ENCODE measurements at regions not wholly inside any gene's neighbourhood (a gene's known extent, or its start where the extent isn't known, plus 50 kb on each side); places are given as distances from the start of the nearest gene placed in this dataset.

DNA sequence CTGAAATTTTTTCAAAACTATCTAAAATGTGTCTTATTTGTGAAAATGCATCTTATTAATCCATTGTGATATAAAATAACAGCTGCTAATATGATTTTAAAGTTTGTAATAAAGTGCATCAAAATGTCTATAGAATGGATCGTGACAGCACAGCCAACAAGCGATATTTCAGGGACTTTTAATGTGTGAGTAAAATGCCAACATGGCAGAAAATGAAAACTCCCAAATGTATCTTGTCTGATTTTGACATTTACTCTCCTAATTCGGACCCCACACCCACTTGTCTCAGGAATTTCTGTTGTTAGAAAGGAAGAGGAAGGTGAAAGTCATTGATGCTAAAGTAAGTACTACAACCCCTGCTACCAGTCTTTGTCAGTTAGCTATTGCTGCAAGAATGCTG lies 273.9 kb downstream of the SATB1 start:
- TF ChIP-seq, protein P1, sequence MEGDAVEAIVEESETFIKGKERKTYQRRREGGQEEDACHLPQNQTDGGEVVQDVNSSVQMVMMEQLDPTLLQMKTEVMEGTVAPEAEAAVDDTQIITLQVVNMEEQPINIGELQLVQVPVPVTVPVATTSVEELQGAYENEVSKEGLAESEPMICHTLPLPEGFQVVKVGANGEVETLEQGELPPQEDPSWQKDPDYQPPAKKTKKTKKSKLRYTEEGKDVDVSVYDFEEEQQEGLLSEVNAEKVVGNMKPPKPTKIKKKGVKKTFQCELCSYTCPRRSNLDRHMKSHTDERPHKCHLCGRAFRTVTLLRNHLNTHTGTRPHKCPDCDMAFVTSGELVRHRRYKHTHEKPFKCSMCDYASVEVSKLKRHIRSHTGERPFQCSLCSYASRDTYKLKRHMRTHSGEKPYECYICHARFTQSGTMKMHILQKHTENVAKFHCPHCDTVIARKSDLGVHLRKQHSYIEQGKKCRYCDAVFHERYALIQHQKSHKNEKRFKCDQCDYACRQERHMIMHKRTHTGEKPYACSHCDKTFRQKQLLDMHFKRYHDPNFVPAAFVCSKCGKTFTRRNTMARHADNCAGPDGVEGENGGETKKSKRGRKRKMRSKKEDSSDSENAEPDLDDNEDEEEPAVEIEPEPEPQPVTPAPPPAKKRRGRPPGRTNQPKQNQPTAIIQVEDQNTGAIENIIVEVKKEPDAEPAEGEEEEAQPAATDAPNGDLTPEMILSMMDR (optimal IDR thresholded peaks at IDR 0.05 in 1 of 3, IDR thresholded peaks at IDR 0.05 in 1 of 3, conservative IDR thresholded peaks at IDR 0.05 in 1 of 3; ENCODE audit: extremely low read depth in 1 of 3, insufficient read depth in 2 of 3, low read length in 3 of 3) = no peak
- TF ChIP-seq EZH2 (IDR thresholded peaks at IDR 0.05; ENCODE audit: low read length) = no peak
